RKO (cell line): ENCODE measurements at regions not wholly inside any gene's neighbourhood (a gene's known extent, or its start where the extent isn't known, plus 50 kb on each side); places are given as distances from the start of the nearest gene placed in this dataset.
A peak's percentile ranks its signal among the peaks of the same experiment; 100 is the strongest.
"Not testable (repeated sequence)": the region's sequence is repeated elsewhere in the genome, so short reads cannot be mapped to it uniquely, and the experiment has no call there.

Source experiments
- DNase-seq: peaks from one replicate; pipeline ENCODE4 v3.0.0-alpha.2; 2016; ENCODE audit warnings: low spot score

- peak; percentile 57 for DNase-seq
These were observed 1347.6 kb downstream of the GATA3 start for GRCh38 chr10:9402067-9402466.

DNA sequence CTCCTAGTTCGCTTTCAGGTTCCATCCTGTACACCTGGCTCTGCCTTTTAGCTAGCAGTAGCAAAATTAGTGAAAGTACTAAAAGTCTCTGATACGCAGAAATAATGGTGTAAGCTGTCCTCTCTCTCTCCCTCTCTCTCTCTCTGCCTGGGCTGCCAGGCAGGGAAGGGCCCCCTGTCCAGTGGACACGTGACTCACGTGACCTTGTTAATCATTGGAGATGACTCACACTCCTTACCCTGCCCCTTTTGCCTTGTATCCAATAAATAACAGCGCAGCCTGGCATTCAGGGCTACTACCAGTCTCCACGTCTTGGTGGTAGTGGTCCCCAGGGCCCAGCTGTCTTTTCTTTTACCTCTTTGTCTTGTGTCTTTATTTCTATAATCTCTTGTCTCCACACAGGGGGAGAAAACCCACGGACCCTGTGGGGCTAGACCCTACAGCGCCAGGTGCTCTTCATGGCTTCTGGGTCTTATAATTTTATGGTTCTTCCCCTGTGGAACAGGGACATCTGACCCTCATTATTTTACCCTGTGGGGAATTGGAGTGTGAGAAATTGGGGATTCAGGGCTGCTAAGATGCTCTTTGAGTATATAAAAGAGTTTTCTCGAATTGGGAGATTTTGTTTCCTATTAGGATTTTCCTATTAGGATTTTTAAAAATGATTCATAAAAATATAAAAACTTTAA lies 1348.2 kb downstream of the GATA3 start:
- peak; percentile 47 for DNase-seq

DNA sequence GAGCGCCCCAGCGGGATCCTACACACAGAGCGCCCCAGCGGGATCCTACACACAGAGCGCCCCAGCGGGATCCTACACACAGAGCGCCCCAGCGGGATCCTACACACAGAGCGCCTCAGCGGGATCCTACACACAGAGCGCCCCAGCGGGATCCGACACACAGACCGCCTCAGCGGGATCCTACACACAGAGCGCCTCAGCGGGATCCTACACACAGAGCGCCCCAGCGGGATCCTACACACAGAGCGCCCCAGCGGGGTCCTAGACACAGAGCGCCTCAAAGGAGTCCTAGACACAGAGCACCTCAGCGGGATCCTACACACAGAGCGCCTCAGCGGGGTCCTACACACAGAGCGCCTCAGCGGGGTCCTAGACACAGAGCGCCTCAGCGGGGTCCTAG lies 1352.7 kb downstream of the GATA3 start:
- not testable (repeated sequence) for DNase-seq

DNA sequence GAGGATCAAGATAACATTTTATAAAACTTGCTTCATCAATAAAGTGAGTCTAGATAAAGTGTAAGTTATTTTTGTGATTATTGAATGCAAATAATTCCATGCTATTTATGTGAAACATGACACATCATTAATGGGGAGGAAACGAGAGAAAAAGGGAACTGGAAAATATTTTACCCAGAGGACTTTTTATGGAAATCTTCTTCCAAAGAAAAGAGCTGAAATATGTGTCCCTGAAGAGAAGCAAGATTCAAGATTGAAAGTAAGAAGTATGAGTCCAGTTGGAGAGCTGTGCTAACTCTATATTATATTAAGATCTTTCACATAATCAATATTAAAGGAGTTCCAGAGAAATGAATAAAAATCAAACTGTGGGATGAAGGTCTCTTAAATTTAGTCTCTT lies 1361.8 kb downstream of the GATA3 start:
- DNase-seq = no peak

DNA sequence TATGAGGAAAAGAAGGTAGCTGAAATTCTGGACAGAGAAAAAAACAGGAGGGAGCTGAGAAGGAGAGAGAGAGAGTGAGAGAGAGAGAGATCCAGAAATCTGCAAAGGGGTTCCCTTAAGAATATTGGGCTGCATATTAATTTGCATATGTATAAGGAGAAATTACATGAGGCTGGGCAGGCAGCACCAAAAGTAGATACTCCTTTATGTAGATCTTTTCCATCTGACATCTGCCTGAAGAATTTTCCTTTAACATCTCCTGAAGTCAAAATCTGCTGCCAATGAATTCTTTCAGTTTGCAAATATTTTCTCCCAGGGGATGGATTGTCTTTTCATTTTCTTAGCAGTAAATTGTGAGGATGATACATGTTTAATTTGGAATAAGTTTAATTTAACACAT lies 1365.3 kb downstream of the GATA3 start:
- no peak for DNase-seq

- no peak for DNase-seq
These were observed 1372.7 kb downstream of the GATA3 start for GRCh38 chr10:9427209-9427608.

DNA sequence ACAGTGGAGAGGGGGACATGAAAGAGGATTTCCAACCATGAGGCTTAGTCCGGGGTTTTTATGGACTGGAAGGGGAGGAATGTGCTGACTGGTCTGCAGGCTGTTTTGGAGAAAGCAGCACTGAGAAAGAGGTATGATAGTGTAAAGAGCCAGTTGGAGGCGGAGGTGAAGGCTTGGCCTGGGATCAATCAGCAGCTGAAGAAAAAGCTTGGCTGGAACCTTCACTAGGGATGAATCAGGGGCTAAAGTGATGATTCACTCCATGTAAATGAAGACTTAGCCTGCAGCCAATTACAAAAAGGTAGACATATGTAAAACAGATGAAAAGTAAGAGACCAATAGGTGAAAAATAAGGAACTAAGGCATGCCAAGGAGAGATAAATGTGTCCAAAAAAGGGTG lies 1382.6 kb downstream of the GATA3 start:
- peak; percentile 35 for DNase-seq

DNA sequence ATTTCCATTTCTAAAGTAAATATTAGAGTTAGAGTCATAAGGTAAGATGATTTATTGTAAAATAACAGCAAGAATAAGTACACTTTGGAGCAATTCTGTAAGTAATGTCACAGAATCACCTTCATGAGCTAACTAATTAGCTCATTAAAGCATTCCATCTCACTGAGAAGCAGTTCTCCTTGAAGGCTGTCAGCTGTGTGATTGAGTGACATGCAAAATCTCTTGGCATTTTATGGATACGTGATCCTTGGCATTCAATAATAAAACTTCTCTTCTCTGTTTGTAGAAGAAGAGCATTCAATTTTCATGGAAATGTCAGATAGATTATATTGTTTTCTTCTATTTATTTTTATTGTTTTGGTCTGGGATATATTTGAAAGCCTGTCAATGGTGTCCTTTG lies 1389.3 kb downstream of the GATA3 start:
- no peak for DNase-seq

DNA sequence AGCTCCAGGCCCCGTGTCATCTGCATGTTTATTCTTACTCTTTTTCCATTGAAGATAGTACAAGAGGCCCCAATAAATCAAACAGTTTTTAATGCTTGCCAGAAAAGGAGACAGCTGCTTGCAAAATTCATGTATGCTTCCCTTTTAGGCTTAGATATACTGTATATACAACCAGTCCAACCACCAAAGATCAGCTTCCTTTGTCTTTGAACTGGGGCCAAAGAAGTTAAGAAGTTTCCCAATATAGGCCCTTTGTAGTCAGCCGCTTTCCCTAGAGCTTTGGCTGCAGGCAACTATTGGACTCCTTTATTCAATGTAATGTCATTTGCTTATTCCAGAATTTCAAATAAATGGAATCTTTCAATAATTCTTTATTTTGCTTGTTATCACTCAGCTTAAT lies 1395.0 kb downstream of the GATA3 start:
- no peak for DNase-seq

GRCh38 chr10:9450801-9451200 lies 1396.3 kb downstream of the GATA3 start:
- no peak for DNase-seq

GRCh38 chr10:9451211-9451773 lies 1396.8 kb downstream of the GATA3 start:
- no peak for DNase-seq

- no peak for DNase-seq
These were observed 1397.6 kb downstream of the GATA3 start for GRCh38 chr10:9452056-9452455.

DNA sequence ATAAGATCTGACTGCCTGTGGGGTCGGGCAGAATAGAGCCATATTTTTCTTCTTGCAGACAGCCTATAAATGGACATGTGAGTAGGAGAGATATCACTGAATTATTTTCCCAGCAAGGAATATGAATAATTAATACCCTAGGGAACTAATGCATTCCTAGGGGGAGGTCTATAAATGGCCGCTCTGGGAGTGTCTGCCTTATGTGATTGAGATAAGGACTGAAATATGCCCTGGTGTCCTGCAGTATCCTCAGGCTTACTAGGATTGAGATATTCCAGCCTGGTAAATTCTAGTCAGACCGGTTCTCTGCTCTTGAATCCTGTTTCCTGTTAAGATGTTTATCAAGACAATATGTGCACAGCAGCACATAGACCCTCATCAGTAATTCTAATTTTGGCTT lies 1399.4 kb downstream of the GATA3 start:
- DNase-seq = not testable (repeated sequence)

- DNase-seq = no peak
These were observed 1415.2 kb downstream of the GATA3 start for GRCh38 chr10:9469663-9470205.

- no peak for DNase-seq
These were observed 1416.1 kb downstream of the GATA3 start for GRCh38 chr10:9470581-9470980.

DNA sequence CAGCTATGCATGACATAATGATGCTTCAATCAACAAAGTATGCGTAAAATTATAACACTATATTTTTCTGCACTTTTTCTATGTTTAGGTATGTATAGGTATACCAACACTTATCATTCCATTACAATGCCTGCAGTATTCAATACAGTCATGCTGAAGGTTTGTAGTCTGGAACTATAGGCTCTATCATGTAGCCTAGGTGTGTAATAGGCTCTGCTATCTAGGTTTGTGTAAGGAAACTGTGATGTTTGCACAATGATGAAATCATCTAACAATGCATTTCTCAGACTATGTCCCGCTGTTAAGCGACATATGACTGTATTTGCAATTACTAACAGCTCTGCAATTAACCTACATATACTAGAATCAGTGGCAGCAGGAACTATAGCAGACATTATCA lies 1447.5 kb downstream of the GATA3 start:
- DNase-seq = peak; percentile 3

DNA sequence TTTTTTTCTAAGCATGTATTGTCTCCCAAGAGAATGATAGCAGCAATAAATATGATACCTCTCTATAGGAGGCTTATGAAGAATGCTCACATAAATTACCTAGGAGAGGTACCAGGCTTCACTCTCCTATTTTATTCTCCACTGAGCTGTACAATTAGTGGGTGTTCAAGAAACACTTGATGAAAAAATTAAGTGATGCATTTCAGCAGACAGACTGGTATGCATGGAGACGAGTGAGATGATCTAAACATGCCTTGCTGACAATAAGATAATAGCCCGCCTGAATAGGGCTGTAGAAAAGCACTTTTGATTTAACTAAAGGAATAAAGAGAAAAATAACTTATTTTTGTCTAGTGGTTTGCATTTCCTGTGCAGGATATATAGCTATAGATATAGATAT lies 1449.7 kb downstream of the GATA3 start:
- DNase-seq = no peak

DNA sequence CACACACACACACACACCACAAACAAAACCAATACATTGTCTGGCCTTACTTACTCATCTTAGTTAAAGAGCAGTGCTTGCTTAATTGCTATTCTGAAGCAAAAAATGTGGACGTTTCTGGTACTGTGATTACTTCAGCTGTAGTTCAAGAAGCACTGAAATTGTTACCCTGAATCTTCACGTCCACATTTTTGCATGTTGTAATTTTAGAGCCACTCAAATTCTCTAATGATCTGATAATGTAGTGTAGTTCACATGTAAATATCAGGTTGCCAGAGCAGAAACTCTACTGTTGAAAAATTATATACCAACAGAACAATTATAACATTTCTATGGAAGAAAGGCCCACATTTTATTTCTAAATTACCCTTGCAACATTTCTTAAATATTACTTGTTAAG lies 1451.1 kb downstream of the GATA3 start:
- no peak for DNase-seq

GRCh38 chr10:9508606-9509005 lies 1454.1 kb downstream of the GATA3 start:
- no peak for DNase-seq

DNA sequence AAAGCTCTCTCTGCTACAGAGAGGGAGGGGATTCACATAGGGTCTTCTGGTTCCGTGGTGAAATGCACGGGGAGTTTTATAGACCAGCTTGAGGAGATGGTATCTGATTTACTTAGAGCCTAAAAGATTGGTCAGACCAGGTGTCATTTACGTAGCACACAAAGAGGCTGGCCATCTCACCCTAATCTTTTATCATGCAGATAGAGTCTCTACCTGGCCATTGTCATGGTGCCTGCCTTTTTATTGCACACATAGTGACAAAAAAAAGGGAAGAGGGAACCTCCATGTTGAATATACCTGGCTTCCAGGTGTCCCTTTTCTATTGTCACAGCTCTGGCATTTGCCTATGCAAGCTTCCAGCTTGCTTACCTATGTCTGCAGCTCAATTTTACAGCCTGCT lies 1456.1 kb downstream of the GATA3 start:
- DNase-seq = no peak

DNA sequence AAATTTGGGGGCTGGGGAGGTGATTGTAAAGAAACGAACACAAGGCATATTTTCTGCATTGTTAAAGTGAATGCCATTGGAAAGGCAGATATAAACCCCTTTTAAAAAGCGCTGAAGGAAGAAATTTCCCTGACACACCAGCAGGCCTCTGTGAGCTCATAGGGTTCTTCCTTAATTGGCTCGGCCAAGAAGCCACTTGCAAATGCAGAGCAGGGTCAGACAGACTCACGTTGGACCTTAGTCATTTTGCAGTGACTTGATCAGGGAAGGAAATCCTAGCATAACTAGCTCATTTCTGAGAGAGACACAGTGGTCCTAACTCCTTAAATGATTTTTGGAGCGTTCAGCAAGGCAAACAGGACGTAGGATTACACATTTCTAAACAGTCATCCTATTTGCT lies 1461.4 kb downstream of the GATA3 start:
- peak; percentile 15 for DNase-seq

- no peak for DNase-seq
These were observed 1481.3 kb downstream of the GATA3 start for GRCh38 chr10:9535744-9536143.

DNA sequence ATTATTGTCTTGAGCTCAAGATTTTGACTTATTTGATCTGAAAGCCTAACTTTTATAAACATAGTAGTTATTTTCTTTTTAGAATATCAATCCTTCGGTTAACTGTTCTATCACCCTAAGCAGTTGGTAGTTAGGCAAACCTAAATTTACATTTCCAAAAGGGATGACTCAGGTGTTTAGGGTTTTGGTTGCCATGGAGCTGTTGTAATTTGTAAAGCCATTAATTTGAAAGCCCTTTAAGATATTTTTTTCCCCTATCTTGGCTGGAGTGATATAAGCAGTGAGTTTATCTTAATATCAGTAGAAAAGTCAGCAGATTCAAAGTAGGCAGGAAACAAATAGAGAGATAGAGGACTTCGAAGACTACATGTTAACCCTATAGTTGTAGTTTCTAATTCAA lies 1472.6 kb upstream of the CELF2 start:
- DNase-seq = no peak
